PC-3 (cell line): ENCODE measurements at regions not wholly inside any gene's neighbourhood (a gene's known extent, or its start where the extent isn't known, plus 50 kb on each side); places are given as distances from the start of the nearest gene placed in this dataset.

ENCODE experiments used
- ATAC-seq: fragments of 200-7000 bp; cut with Tn5 transposase; 2 replicates; pipeline ENCODE4 v1.9.1; 2020; ENCODE audit warnings: mild to moderate bottlenecking, moderate library complexity
- BruUV-seq: library from RNA; stranded (reverse); fragments of 400-500 nt; replicated peaks from 2 replicates; lab custom pipeline; 2021; lab: Mats Ljungman, UMichigan
- CTCF ChIA-PET: fragments of 300-600 bp; sonication (Branson Sonifier 250); formaldehyde crosslinking; loops from one replicate; lab custom pipeline; 2022; ENCODE audit warnings: antibody characterized with exemption; lab: Charles Lee
- POLR2A ChIA-PET: fragments of 300-600 bp; sonication (Branson Sonifier 250); formaldehyde crosslinking; loops from one replicate; lab custom pipeline; 2022; ENCODE audit warnings: antibody characterized with exemption; ENCODE audit not compliant: unreplicated experiment; lab: Charles Lee
- DNase-seq: peaks from one replicate; pipeline ENCODE4 v3.0.0-alpha.2; 2015
- H2AFZ ChIP-seq: fragments of 300-600 bp; sonication (generic); 2 replicates; pipeline ENCODE4 v1.6.0; 2016; ENCODE audit warnings: antibody characterized with exemption, low read length
- H3F3A ChIP-seq: fragments of 300-600 bp; sonication (generic); one replicate; pipeline ENCODE4 v1.6.0; 2017; ENCODE audit warnings: antibody characterized with exemption, low read length, control low read depth, mild to moderate bottlenecking; ENCODE audit not compliant: unreplicated experiment
- H3K27ac ChIP-seq: fragments of 300-600 bp; sonication (generic); 2 replicates; pipeline ENCODE4 v1.5.1; 2016; ENCODE audit warnings: mild to moderate bottlenecking, low read length
- H3K27me3 ChIP-seq: fragments of 300-600 bp; sonication (generic); 2 replicates; pipeline ENCODE4 v1.6.1; 2016; ENCODE audit warnings: low read length, mixed read lengths
- H3K36me3 ChIP-seq: fragments of 300-600 bp; sonication (generic); 2 replicates; pipeline ENCODE4 v1.6.1; 2016; ENCODE audit warnings: low read depth, mixed run types, low read length, mixed read lengths
- H3K4me1 ChIP-seq: fragments of 300-600 bp; sonication (generic); 2 replicates; pipeline ENCODE4 v1.5.1; 2016; ENCODE audit warnings: low read length; ENCODE audit not compliant: insufficient read depth
- H3K4me2 ChIP-seq: fragments of 300-600 bp; sonication (generic); 2 replicates; pipeline ENCODE4 v1.6.0; 2016; ENCODE audit warnings: low read length
- H3K4me3 ChIP-seq: fragments of 300-600 bp; sonication (generic); 2 replicates; pipeline ENCODE4 v1.5.1; 2016; ENCODE audit warnings: mild to moderate bottlenecking, low read length, mixed read lengths
- H3K79me2 ChIP-seq: fragments of 300-600 bp; sonication (generic); 2 replicates; pipeline ENCODE4 v1.6.1; 2017; ENCODE audit warnings: low read length, mixed read lengths
- H3K9ac ChIP-seq: fragments of 300-600 bp; sonication (generic); 2 replicates; pipeline ENCODE4 v1.6.0; 2016; ENCODE audit warnings: mild to moderate bottlenecking, low read length
- H3K9me2 ChIP-seq: fragments of 300-600 bp; sonication (generic); replicated peaks from 2 replicates; pipeline ENCODE4 v1.6.1; 2016; ENCODE audit warnings: mixed run types, low read length, mixed read lengths
- H3K9me3 ChIP-seq: fragments of 300-600 bp; sonication (generic); 2 replicates; pipeline ENCODE4 v1.6.1; 2016; ENCODE audit warnings: low read length, mixed read lengths
- H4K20me1 ChIP-seq: fragments of 300-600 bp; sonication (generic); 2 replicates; pipeline ENCODE4 v1.6.1; 2016; ENCODE audit warnings: low read length, mixed read lengths
- CTCF ChIP-seq: fragments of 300-600 bp; sonication (generic); conservative IDR thresholded peaks from 2 replicates; pipeline ENCODE4 v1.5.1; 2017; ENCODE audit warnings: antibody characterized with exemption, low read depth, mild to moderate bottlenecking, low read length
- EZH2 ChIP-seq: fragments of 300-600 bp; sonication (generic); IDR thresholded peaks from one replicate; pipeline ENCODE4 v1.6.1; 2017; ENCODE audit warnings: antibody characterized with exemption, mild to moderate bottlenecking, low read length; ENCODE audit not compliant: unreplicated experiment
- EZH2phosphoT487 ChIP-seq: fragments of 300-600 bp; sonication (generic); IDR thresholded peaks from 2 replicates; pipeline ENCODE4 v1.6.1; 2018; ENCODE audit warnings: mild to moderate bottlenecking, antibody characterized with exemption, low read length, borderline replicate concordance
- intact Hi-C: fragments of 100-400 bp; cut with micrococcal nuclease; formaldehyde crosslinking; loops from 2 replicates; pipeline ENCODE4 v1.9.0; 2023

- intact Hi-C loops, result no loop called here
- H3K27ac ChIP-seq, result no peak overlapping the region
- no peak overlapping the region for H2AFZ ChIP-seq
- no peaks in the 10 kb centered on the region for H3K27me3 ChIP-seq
- H3K36me3 ChIP-seq, result no peaks in the 10 kb centered on the region
- POLR2A ChIA-PET, result no interaction called here
- H3K4me1 ChIP-seq, result no peaks in the 10 kb centered on the region
- ATAC-seq (no peak), DNase-seq (no peak)
- TF ChIP-seq CTCF, result no peak
- no peak for TF ChIP-seq EZH2
- no peak for TF ChIP-seq EZH2phosphoT487
- H3K79me2 ChIP-seq, result no peaks in the 10 kb centered on the region
- no peak overlapping the region for H3K9ac ChIP-seq
- no peaks in the 10 kb centered on the region for H4K20me1 ChIP-seq
- no TSS peak for BruUV-seq
- H3K9me2 ChIP-seq, result no peaks in the 10 kb centered on the region
- H3F3A ChIP-seq, result no peaks in the 10 kb centered on the region
- CTCF ChIA-PET, result no interaction called here
- H3K9me3 ChIP-seq, result no peaks in the 10 kb centered on the region
- no peak overlapping the region for H3K4me2 ChIP-seq
- H3K4me3 ChIP-seq, result no peak overlapping the region
Measured at GRCh38 chr6:44514576-44515193, 127.2 kb downstream of the CDC5L start.

- Histone ChIP-seq H3K9me3 (no peaks in the 10 kb centered on the region), H2AFZ (no peak overlapping the region), H3K4me1 (no peaks in the 10 kb centered on the region), H4K20me1 (no peaks in the 10 kb centered on the region), H3K9me2 (no peaks in the 10 kb centered on the region), H3K27me3 (no peaks in the 10 kb centered on the region), H3K27ac (no peak overlapping the region), H3K4me3 (no peak overlapping the region), H3K36me3 (no peaks in the 10 kb centered on the region), H3K79me2 (no peaks in the 10 kb centered on the region), H3F3A (no peaks in the 10 kb centered on the region), H3K9ac (no peak overlapping the region), H3K4me2 (no peak overlapping the region)
- no peak for ATAC-seq
- ChIA-PET CTCF (no interaction called here), POLR2A (no interaction called here)
- no peak for DNase-seq
- BruUV-seq, result no TSS peak
- intact Hi-C loops, result no loop called here
- TF ChIP-seq EZH2 (no peak), CTCF (no peak)
Measured at GRCh38 chr6:44522871-44523270, 135.4 kb downstream of the CDC5L start.

GRCh38 chr6:44524476-44525227 is 137.1 kb downstream of the CDC5L start:
- BruUV-seq, result no TSS peak
- H3K27me3 ChIP-seq, result no peaks in the 10 kb centered on the region
- H3K27ac ChIP-seq, result no peak overlapping the region
- H3K36me3 ChIP-seq, result no peaks in the 10 kb centered on the region
- POLR2A ChIA-PET, result no interaction called here
- TF ChIP-seq EZH2phosphoT487 (no peak), EZH2 (no peak), CTCF (no peak)
- ATAC-seq (no peak), DNase-seq (no peak)
- H2AFZ ChIP-seq, result no peak overlapping the region
- H3K4me1 ChIP-seq, result no peaks in the 10 kb centered on the region
- H3K9me2 ChIP-seq, result no peaks in the 10 kb centered on the region
- no peak overlapping the region for H3K4me2 ChIP-seq
- no peaks in the 10 kb centered on the region for H3K79me2 ChIP-seq
- H4K20me1 ChIP-seq, result no peaks in the 10 kb centered on the region
- no peaks in the 10 kb centered on the region for H3F3A ChIP-seq
- intact Hi-C loops, result no loop called here
- H3K9ac ChIP-seq, result no peak overlapping the region
- CTCF ChIA-PET, result no interaction called here
- H3K4me3 ChIP-seq, result no peak overlapping the region
- H3K9me3 ChIP-seq, result no peaks in the 10 kb centered on the region
